ENCODE measurements at regions not wholly inside any gene's neighbourhood (a gene's known extent, or its start where the extent isn't known, plus 50 kb on each side); places are given as distances from the start of the nearest gene placed in this dataset.

GRCh38 chr21:28624626-28625025 lies 368.1 kb downstream of the LTN1 start:
- H3K27ac ChIP-seq = no peak overlapping the region
- TF ChIP-seq CTCF (conservative IDR thresholded peaks at IDR 0.05; ENCODE audit: low read depth) = no peak
- POLR2A ChIA-PET (ENCODE audit: low non-redundant PET) = no interaction called here
- DNase-seq (ENCODE audit: low spot score) = no peak
- CTCF ChIA-PET = no interaction called here

GRCh38 chr21:28617300-28617699 lies 375.4 kb downstream of the LTN1 start:
- ChIA-PET CTCF (no interaction called here), POLR2A (ENCODE audit: low non-redundant PET) (no interaction called here)
- DNase-seq (ENCODE audit: low spot score) = no peak
- TF ChIP-seq CTCF (conservative IDR thresholded peaks at IDR 0.05; ENCODE audit: low read depth) = no peak
- no peak overlapping the region for H3K27ac ChIP-seq

- DNase-seq (ENCODE audit: low spot score) = no peak
- TF ChIP-seq CTCF (conservative IDR thresholded peaks at IDR 0.05; ENCODE audit: low read depth) = no peak
- no peak overlapping the region for H3K27ac ChIP-seq
- CTCF ChIA-PET = no interaction called here
- POLR2A ChIA-PET (ENCODE audit: low non-redundant PET) = no interaction called here
Observed at GRCh38 chr21:28615276-28615675, 377.4 kb downstream of the LTN1 start.

- no peak overlapping the region for H3K27ac ChIP-seq
- POLR2A ChIA-PET (ENCODE audit: low non-redundant PET) = no interaction called here
- no peak for DNase-seq (ENCODE audit: low spot score)
- CTCF ChIA-PET = no interaction called here
- no peak for TF ChIP-seq CTCF (conservative IDR thresholded peaks at IDR 0.05; ENCODE audit: low read depth)
Observed at GRCh38 chr21:28614791-28615190, 377.9 kb downstream of the LTN1 start.

GRCh38 chr21:28608646-28609045 lies 384.0 kb downstream of the LTN1 start:
- no peak overlapping the region for H3K27ac ChIP-seq
- TF ChIP-seq CTCF (conservative IDR thresholded peaks at IDR 0.05; ENCODE audit: low read depth) = no peak
- no peak for DNase-seq (ENCODE audit: low spot score)
- POLR2A ChIA-PET (ENCODE audit: low non-redundant PET) = no interaction called here
- CTCF ChIA-PET = interaction anchor here (0.5 kb wide), 1 partner anchor 15 kb away, joined by 3 read pairs; no protein-coding TSS in a partner anchor

- no peak overlapping the region for H3K27ac ChIP-seq
- no peak for TF ChIP-seq CTCF (conservative IDR thresholded peaks at IDR 0.05; ENCODE audit: low read depth)
- DNase-seq (ENCODE audit: low spot score) = no peak
- ChIA-PET POLR2A (ENCODE audit: low non-redundant PET) (no interaction called here), CTCF (no interaction called here)
Observed at GRCh38 chr21:28607545-28607944, 385.1 kb downstream of the LTN1 start.

GRCh38 chr21:28604946-28605537 lies 387.6 kb downstream of the LTN1 start:
- DNase-seq (ENCODE audit: low spot score) = no peak
- H3K27ac ChIP-seq = no peak overlapping the region
- TF ChIP-seq CTCF (conservative IDR thresholded peaks at IDR 0.05; ENCODE audit: low read depth) = no peak
- CTCF ChIA-PET = no interaction called here
- POLR2A ChIA-PET (ENCODE audit: low non-redundant PET) = no interaction called here

Data from RWPE1 (cell line).